ENCODE measurements at regions not wholly inside any gene's neighbourhood (a gene's known extent, or its start where the extent isn't known, plus 50 kb on each side); places are given as distances from the start of the nearest gene placed in this dataset.

- peak; percentile 88 for TF ChIP-seq BCL11A (tag by site-specific recombination; IDR thresholded peaks at IDR 0.05; ENCODE audit: low read depth)
- no peak; the same call in 1 of the 2 replicates for TF ChIP-seq ZNF423 (tag by site-specific recombination; IDR thresholded peaks at IDR 0.05)
- peak; percentile 44; the same call in 1 of the 2 replicates for TF ChIP-seq ZBTB8A (tag by site-specific recombination; IDR thresholded peaks at IDR 0.05)
- no peak for TF ChIP-seq ZBTB6 (tag by site-specific recombination; IDR thresholded peaks at IDR 0.05)
- TF ChIP-seq ZNF121 (tag by site-specific recombination; IDR thresholded peaks at IDR 0.05), result no peak
- peak; percentile 91 for TF ChIP-seq ZXDB (tag by site-specific recombination; IDR thresholded peaks at IDR 0.05)
- TF ChIP-seq ZNF302 (tag by site-specific recombination; IDR thresholded peaks at IDR 0.05; ENCODE audit: low read depth), result peak; percentile 55; the same call in 1 of the 2 replicates
- TF ChIP-seq ZNF354C (tag by site-specific recombination; IDR thresholded peaks at IDR 0.05; ENCODE audit: borderline replicate concordance, low read depth), result no peak
- TF ChIP-seq ZNF645 (tag by site-specific recombination; IDR thresholded peaks at IDR 0.05), result peak; percentile 83; the same call in 1 of the 2 replicates
- peak; percentile 61; the same call in 1 of the 2 replicates for TF ChIP-seq ZNF366 (tag by site-specific recombination; conservative IDR thresholded peaks at IDR 0.05)
- 0 out of 2 replicates have a peak, but pooled peaks have one; percentile 30 for TF ChIP-seq ZNF558 (tag by site-specific recombination; IDR thresholded peaks at IDR 0.05)
- peak; percentile 72 for TF ChIP-seq ZNF692 (tag by site-specific recombination; IDR thresholded peaks at IDR 0.05)
- TF ChIP-seq ZNF670 (tag by site-specific recombination; IDR thresholded peaks at IDR 0.05; ENCODE audit: low read depth), result no peak
- TF ChIP-seq WT1 (tag by site-specific recombination; IDR thresholded peaks at IDR 0.05), result peak; percentile 71
- TF ChIP-seq SP7 (tag by site-specific recombination; IDR thresholded peaks at IDR 0.05), result peak; percentile 95
- 0 out of 2 replicates have a peak, but pooled peaks have one; percentile 21 for TF ChIP-seq ZFP3 (tag by site-specific recombination; IDR thresholded peaks at IDR 0.05; ENCODE audit: low read depth)
- TF ChIP-seq ZNF350 (tag by site-specific recombination; IDR thresholded peaks at IDR 0.05), result peak; percentile 70; the same call in 1 of the 2 replicates
- peak; percentile 79 for TF ChIP-seq ZEB2 (tag by site-specific recombination; IDR thresholded peaks at IDR 0.05)
- TF ChIP-seq ZNF561 (tag by site-specific recombination; IDR thresholded peaks at IDR 0.05; ENCODE audit: borderline replicate concordance), result peak; percentile 96
- no peak for TF ChIP-seq ZNF324 (tag by site-specific recombination; IDR thresholded peaks at IDR 0.05)
- TF ChIP-seq ZNF148 (tag by site-specific recombination; IDR thresholded peaks at IDR 0.05; ENCODE audit: borderline replicate concordance), result no peak
- TF ChIP-seq PRDM4 (tag by site-specific recombination; IDR thresholded peaks at IDR 0.05), result peak; percentile 91
- TF ChIP-seq ZNF660 (tag by site-specific recombination; IDR thresholded peaks at IDR 0.05), result peak; percentile 63; the same call in 1 of the 2 replicates
- TF ChIP-seq YY2 (tag by site-specific recombination; IDR thresholded peaks at IDR 0.05), result no peak
Measured at GRCh38 chr15:96693990-96694517, 363.6 kb downstream of the NR2F2 start (continued).

All from HEK293 (cell line).